ENCODE measurements at regions not wholly inside any gene's neighbourhood (a gene's known extent, or its start where the extent isn't known, plus 50 kb on each side); places are given as distances from the start of the nearest gene placed in this dataset.
"Not testable (repeated sequence)": the region's sequence is repeated elsewhere in the genome, so short reads cannot be mapped to it uniquely, and the experiment has no call there.

DNA sequence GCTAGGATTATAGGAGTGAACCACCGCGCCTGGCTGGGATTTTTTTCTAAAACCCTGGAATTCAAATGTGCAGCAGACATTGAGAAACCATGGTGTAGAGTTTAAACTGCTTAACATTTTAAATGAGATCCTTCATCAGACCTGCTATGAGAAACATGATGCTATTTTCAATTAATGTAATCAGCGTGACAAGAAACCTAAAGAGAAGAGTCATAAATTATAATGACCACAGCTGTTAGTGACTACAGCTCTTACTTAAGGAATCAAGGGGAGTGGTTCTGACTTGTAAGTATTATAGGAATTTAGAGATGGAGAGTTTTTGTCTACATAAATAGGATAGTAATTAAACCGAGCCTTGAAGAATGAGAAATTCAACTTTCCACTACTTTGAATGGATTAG, 170.6 kb downstream of the BARX2 start:
- no peak overlapping the region for H3K27ac ChIP-seq (ENCODE audit: insufficient read depth, low read length, poor library complexity, severe bottlenecking)
- H3K36me3 ChIP-seq (ENCODE audit: control insufficient read depth, insufficient read depth, low read length): no peaks in the 10 kb centered on the region
- no peak for DNase-seq
- no peaks in the 10 kb centered on the region for H3K4me1 ChIP-seq (ENCODE audit: control insufficient read depth, insufficient read depth, low read length, poor library complexity, severe bottlenecking)
- no peaks in the 10 kb centered on the region for H3K27me3 ChIP-seq (replicated peaks; ENCODE audit: control insufficient read depth, insufficient read depth, low read length, poor library complexity, severe bottlenecking)
- no peak overlapping the region for H3K4me3 ChIP-seq (ENCODE audit: insufficient read depth, low read depth, low read length, poor library complexity, severe bottlenecking)
- H3K9me3 ChIP-seq (ENCODE audit: control insufficient read depth, low read length): no peaks in the 10 kb centered on the region

DNA sequence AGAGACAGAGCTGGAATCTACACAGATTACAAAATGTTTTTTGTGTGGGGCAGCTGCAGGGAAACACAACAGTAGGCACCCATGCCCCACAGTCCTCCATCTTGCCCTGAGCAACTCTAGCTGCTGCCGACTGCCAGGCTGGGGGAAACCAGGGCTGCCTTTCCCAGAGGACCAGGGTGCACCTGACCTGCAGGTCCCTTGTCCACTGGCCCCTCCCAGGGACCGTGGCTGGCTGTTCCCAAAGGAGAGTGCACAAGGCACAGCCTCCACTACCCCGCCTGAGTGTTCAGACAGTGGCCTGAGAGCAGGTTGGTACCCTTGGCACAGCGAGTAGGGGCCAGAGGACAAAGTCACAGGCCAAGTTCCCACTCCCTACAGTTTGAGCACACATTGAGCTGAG, 181.8 kb downstream of the BARX2 start:
- H3K27me3 ChIP-seq (replicated peaks; ENCODE audit: control insufficient read depth, insufficient read depth, low read length, poor library complexity, severe bottlenecking): no peaks in the 10 kb centered on the region

DNA sequence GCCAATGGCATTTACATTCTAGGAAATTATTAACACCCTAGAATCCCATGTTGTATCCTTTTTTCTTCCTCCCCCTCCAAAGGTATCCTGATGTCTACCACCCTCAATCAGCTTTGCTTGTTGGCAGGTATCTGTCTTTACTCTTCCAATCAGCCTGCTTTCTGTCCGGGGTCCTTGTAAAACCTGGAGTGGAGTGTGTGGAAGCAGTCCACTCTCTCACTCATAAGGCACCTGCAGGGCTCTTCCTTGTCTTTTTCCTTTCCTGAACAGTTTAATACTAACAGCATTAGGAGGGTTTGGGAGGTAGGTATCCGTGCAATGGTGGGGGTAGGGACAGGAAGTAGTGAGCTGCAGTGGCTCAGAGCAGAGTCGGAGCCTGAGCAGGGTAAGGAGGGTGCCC, 193.4 kb downstream of the BARX2 start:
- Histone ChIP-seq H3K9me3 (ENCODE audit: control insufficient read depth, low read length) (no peaks in the 10 kb centered on the region), H3K27ac (ENCODE audit: insufficient read depth, low read length, poor library complexity, severe bottlenecking) (no peak overlapping the region), H3K4me3 (ENCODE audit: insufficient read depth, low read depth, low read length, poor library complexity, severe bottlenecking) (no peak overlapping the region), H3K4me1 (ENCODE audit: control insufficient read depth, insufficient read depth, low read length, poor library complexity, severe bottlenecking) (no peaks in the 10 kb centered on the region), H3K36me3 (ENCODE audit: control insufficient read depth, insufficient read depth, low read length) (no peaks in the 10 kb centered on the region), H3K27me3 (replicated peaks; ENCODE audit: control insufficient read depth, insufficient read depth, low read length, poor library complexity, severe bottlenecking) (no peaks in the 10 kb centered on the region)
- DNase-seq: no peak

More for the DNA sequence above, 181.8 kb downstream of the BARX2 start:
- no peak overlapping the region for H3K4me3 ChIP-seq (ENCODE audit: insufficient read depth, low read depth, low read length, poor library complexity, severe bottlenecking)
- H3K36me3 ChIP-seq (ENCODE audit: control insufficient read depth, insufficient read depth, low read length): no peaks in the 10 kb centered on the region
- H3K9me3 ChIP-seq (ENCODE audit: control insufficient read depth, low read length): no peaks in the 10 kb centered on the region
- no peaks in the 10 kb centered on the region for H3K4me1 ChIP-seq (ENCODE audit: control insufficient read depth, insufficient read depth, low read length, poor library complexity, severe bottlenecking)
- H3K27ac ChIP-seq (ENCODE audit: insufficient read depth, low read length, poor library complexity, severe bottlenecking): no peak overlapping the region
- DNase-seq: no peak

DNA sequence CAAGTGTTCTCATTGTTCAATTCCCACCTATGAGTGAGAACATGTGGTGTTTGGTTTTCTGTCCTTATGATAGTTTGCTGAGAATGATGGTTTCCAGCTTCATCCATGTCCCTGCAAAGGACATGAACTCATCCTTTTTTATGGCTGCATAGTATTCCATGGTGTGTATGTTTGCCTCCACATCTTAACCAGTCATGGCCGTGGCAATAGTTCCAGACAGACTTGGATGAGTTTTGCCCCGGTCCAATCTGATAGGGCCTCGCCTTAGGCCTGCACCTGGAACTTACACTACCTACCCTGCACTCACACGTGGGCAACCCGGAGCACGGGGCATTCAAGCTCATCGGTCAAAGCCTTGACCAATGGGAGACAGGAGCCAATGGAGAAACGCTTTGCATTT, 197.0 kb downstream of the BARX2 start:
- H3K36me3 ChIP-seq (ENCODE audit: control insufficient read depth, insufficient read depth, low read length); H3K27ac ChIP-seq (ENCODE audit: insufficient read depth, low read length, poor library complexity, severe bottlenecking); H3K9me3 ChIP-seq (ENCODE audit: control insufficient read depth, low read length); DNase-seq; H3K4me1 ChIP-seq (ENCODE audit: control insufficient read depth, insufficient read depth, low read length, poor library complexity, severe bottlenecking); H3K27me3 ChIP-seq (replicated peaks; ENCODE audit: control insufficient read depth, insufficient read depth, low read length, poor library complexity, severe bottlenecking); H3K4me3 ChIP-seq (ENCODE audit: insufficient read depth, low read depth, low read length, poor library complexity, severe bottlenecking): not testable (repeated sequence)

DNA sequence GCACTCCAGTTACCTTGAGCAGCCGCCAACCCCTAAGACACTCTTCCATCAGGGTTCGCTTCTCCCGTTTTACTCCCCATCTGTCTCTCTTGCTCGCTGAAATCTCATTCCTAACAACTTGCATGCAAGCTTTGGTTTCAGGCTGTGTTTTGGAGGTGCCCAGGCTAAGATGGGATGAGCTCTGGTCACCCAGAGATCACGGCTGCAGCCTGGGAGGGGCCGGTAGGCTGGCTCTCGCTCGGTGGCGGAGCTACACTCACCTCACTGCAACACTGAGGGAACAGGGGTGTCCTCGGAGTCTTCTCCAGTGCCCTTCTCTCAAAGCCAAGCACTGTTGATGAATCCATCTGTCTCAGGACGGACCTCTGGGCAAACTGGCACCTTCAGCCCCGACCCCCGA, 197.5 kb downstream of the BARX2 start:
- no peak for DNase-seq
- Histone ChIP-seq H3K36me3 (ENCODE audit: control insufficient read depth, insufficient read depth, low read length) (no peaks in the 10 kb centered on the region), H3K4me3 (ENCODE audit: insufficient read depth, low read depth, low read length, poor library complexity, severe bottlenecking) (no peak overlapping the region), H3K9me3 (ENCODE audit: control insufficient read depth, low read length) (no peaks in the 10 kb centered on the region), H3K4me1 (ENCODE audit: control insufficient read depth, insufficient read depth, low read length, poor library complexity, severe bottlenecking) (no peaks in the 10 kb centered on the region), H3K27me3 (replicated peaks; ENCODE audit: control insufficient read depth, insufficient read depth, low read length, poor library complexity, severe bottlenecking) (no peaks in the 10 kb centered on the region), H3K27ac (ENCODE audit: insufficient read depth, low read length, poor library complexity, severe bottlenecking) (no peak overlapping the region)

DNA sequence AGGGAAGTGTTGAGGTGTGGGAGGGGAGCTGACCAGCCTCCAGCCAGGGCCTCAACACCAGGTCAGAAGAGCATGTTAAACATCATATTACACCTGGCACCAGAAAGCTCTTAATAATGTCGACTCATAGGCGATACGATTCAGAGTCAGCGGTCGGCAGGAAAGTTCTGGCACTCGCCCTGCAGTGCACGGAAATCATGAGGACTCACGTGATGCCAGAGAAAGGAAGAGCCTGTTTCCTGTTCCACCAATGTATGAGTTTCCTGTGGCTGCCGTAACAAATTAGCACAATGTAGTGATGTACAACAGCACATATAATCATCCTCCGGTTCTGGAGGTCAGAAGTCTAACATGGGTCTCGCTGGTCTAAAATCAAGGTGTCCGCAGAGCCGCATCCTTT, 198.8 kb downstream of the BARX2 start:
- Histone ChIP-seq H3K4me3 (ENCODE audit: insufficient read depth, low read depth, low read length, poor library complexity, severe bottlenecking) (no peak overlapping the region), H3K4me1 (ENCODE audit: control insufficient read depth, insufficient read depth, low read length, poor library complexity, severe bottlenecking) (no peaks in the 10 kb centered on the region), H3K36me3 (ENCODE audit: control insufficient read depth, insufficient read depth, low read length) (no peaks in the 10 kb centered on the region), H3K27ac (ENCODE audit: insufficient read depth, low read length, poor library complexity, severe bottlenecking) (no peak overlapping the region), H3K9me3 (ENCODE audit: control insufficient read depth, low read length) (no peaks in the 10 kb centered on the region), H3K27me3 (replicated peaks; ENCODE audit: control insufficient read depth, insufficient read depth, low read length, poor library complexity, severe bottlenecking) (no peaks in the 10 kb centered on the region)
- no peak for DNase-seq

DNA sequence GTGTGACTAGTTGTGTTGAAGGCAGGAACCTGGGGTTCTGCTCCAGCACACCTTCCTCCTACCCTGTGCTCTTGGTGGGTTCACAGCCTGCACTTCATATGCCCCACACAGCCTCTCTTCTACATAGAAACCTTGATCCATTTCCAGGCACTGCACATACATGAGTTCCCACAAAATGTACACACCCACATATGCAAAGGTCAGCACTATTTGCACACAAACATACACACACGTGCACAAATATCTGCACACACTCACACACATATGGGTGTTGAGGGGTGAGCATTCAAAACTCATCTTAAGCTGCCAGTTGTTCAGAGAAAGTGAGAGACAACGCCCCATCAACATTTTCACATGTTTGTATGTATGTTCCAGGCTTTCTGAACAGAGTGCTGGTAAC, 201.0 kb downstream of the BARX2 start:
- Histone ChIP-seq H3K27me3 (replicated peaks; ENCODE audit: control insufficient read depth, insufficient read depth, low read length, poor library complexity, severe bottlenecking) (no peaks in the 10 kb centered on the region), H3K4me3 (ENCODE audit: insufficient read depth, low read depth, low read length, poor library complexity, severe bottlenecking) (no peak overlapping the region), H3K4me1 (ENCODE audit: control insufficient read depth, insufficient read depth, low read length, poor library complexity, severe bottlenecking) (no peaks in the 10 kb centered on the region), H3K27ac (ENCODE audit: insufficient read depth, low read length, poor library complexity, severe bottlenecking) (no peak overlapping the region), H3K36me3 (ENCODE audit: control insufficient read depth, insufficient read depth, low read length) (no peaks in the 10 kb centered on the region), H3K9me3 (ENCODE audit: control insufficient read depth, low read length) (no peaks in the 10 kb centered on the region)
- DNase-seq: no peak

DNA sequence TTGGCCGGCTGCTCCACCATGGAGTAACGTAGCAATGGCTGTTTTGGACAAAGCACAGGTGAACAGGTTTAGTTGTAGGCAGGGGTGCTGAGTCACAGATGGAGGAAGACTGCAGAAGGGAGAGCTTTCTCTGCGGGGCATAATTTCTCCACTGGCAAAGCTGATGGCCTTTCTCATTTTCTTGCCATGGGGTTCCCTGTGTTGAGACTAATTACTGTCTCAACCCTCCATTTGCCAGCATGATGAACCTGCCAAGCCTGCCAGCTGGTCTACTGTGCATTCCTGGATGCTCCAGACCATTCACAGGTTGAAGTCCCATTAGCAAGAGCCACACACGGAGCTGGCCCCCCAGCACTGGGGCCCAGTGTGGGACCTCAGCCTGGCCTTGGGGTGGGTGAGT, 202.4 kb downstream of the BARX2 start:
- Histone ChIP-seq H3K27ac (ENCODE audit: insufficient read depth, low read length, poor library complexity, severe bottlenecking) (no peak overlapping the region), H3K36me3 (ENCODE audit: control insufficient read depth, insufficient read depth, low read length) (no peaks in the 10 kb centered on the region), H3K4me3 (ENCODE audit: insufficient read depth, low read depth, low read length, poor library complexity, severe bottlenecking) (no peak overlapping the region), H3K27me3 (replicated peaks; ENCODE audit: control insufficient read depth, insufficient read depth, low read length, poor library complexity, severe bottlenecking) (no peaks in the 10 kb centered on the region), H3K4me1 (ENCODE audit: control insufficient read depth, insufficient read depth, low read length, poor library complexity, severe bottlenecking) (no peaks in the 10 kb centered on the region), H3K9me3 (ENCODE audit: control insufficient read depth, low read length) (no peaks in the 10 kb centered on the region)
- no peak for DNase-seq

DNA sequence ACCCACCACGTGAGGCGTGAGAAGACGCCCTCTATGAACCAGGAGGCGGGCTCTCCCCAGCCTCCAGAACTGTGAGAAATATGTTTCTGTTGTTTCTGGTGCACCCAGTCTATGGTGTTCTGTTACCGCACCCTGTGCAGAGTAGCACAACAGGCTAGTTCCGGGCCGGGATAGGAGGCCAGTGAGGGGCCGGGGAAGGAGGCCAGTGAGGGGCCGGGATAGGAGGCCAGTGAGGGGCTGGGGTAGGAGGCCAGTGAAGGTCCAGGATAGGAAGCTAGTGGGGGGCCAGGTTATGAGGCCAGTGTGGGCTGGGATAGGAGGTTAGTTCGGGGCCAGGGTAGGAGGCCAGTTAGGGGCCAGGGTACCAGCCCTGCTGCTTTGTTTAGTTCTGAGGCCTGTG, 204.6 kb downstream of the BARX2 start:
- DNase-seq: no peak
- no peaks in the 10 kb centered on the region for H3K4me1 ChIP-seq (ENCODE audit: control insufficient read depth, insufficient read depth, low read length, poor library complexity, severe bottlenecking)
- no peaks in the 10 kb centered on the region for H3K36me3 ChIP-seq (ENCODE audit: control insufficient read depth, insufficient read depth, low read length)
- no peak overlapping the region for H3K4me3 ChIP-seq (ENCODE audit: insufficient read depth, low read depth, low read length, poor library complexity, severe bottlenecking)
- H3K9me3 ChIP-seq (ENCODE audit: control insufficient read depth, low read length): no peaks in the 10 kb centered on the region
- H3K27me3 ChIP-seq (replicated peaks; ENCODE audit: control insufficient read depth, insufficient read depth, low read length, poor library complexity, severe bottlenecking): no peaks in the 10 kb centered on the region
- H3K27ac ChIP-seq (ENCODE audit: insufficient read depth, low read length, poor library complexity, severe bottlenecking): no peak overlapping the region

DNA sequence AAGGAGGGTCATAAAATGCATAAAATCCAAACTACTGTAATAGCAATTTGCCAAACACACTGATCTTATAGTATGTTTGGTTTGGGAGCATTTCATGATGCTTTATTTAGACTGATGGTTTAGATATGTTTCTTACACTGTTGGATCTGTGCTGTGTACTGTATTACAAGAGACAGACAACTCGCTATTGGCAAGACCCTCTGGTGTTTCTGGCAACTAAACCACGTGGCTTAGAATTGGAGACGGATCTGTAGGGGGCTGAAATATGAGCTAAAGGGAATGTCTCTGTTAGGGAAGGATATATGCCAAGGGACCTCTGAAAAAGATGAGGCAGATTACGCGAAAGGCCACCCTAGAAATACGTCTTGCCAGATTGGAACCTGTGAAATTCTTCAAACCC, 208.7 kb downstream of the BARX2 start:
- no peak overlapping the region for H3K27ac ChIP-seq (ENCODE audit: insufficient read depth, low read length, poor library complexity, severe bottlenecking)
- no peaks in the 10 kb centered on the region for H3K4me1 ChIP-seq (ENCODE audit: control insufficient read depth, insufficient read depth, low read length, poor library complexity, severe bottlenecking)
- H3K27me3 ChIP-seq (replicated peaks; ENCODE audit: control insufficient read depth, insufficient read depth, low read length, poor library complexity, severe bottlenecking): no peaks in the 10 kb centered on the region
- H3K9me3 ChIP-seq (ENCODE audit: control insufficient read depth, low read length): no peaks in the 10 kb centered on the region
- DNase-seq: no peak
- no peaks in the 10 kb centered on the region for H3K36me3 ChIP-seq (ENCODE audit: control insufficient read depth, insufficient read depth, low read length)
- no peak overlapping the region for H3K4me3 ChIP-seq (ENCODE audit: insufficient read depth, low read depth, low read length, poor library complexity, severe bottlenecking)
